Choroid plexus epithelial cell (primary cell): ENCODE measurements at regions not wholly inside any gene's neighbourhood (a gene's known extent, or its start where the extent isn't known, plus 50 kb on each side); places are given as distances from the start of the nearest gene placed in this dataset.

Experiments
- DNase-seq: peaks from one replicate; pipeline ENCODE4 v3.0.0-alpha.2; 2010; ENCODE audit warnings: low read depth
- H3K4me3 ChIP-seq: 2 replicates; pipeline ENCODE4 v1.5.1; 2011; ENCODE audit warnings: low read depth, mild to moderate bottlenecking, control low read depth, low read length, moderate library complexity
- CTCF ChIP-seq: conservative IDR thresholded peaks from 2 replicates; pipeline ENCODE4 v1.5.1; 2011; ENCODE audit warnings: low read depth, mild to moderate bottlenecking, control low read depth, inconsistent platforms, low read length, moderate library complexity

GRCh38 chr12:17104801-17105200 is 498.8 kb upstream of the LMO3 start:
- H3K4me3 ChIP-seq = no peak overlapping the region
- no peak for TF ChIP-seq CTCF
- DNase-seq = no peak

GRCh38 chr12:17097674-17098073 is 491.7 kb upstream of the LMO3 start:
- TF ChIP-seq CTCF = no peak
- peak; percentile 0 for DNase-seq
- no peak overlapping the region for H3K4me3 ChIP-seq

- no peak for TF ChIP-seq CTCF
- no peak overlapping the region for H3K4me3 ChIP-seq
- DNase-seq = no peak
Measured at GRCh38 chr12:17084831-17085230, 478.9 kb upstream of the LMO3 start.

- H3K4me3 ChIP-seq = no peak overlapping the region
- DNase-seq = no peak
- TF ChIP-seq CTCF = no peak
Measured at GRCh38 chr12:17079251-17079909, 473.4 kb upstream of the LMO3 start.

- TF ChIP-seq CTCF = no peak
- H3K4me3 ChIP-seq = no peak overlapping the region
- no peak for DNase-seq
Measured at GRCh38 chr12:17077594-17077993, 471.6 kb upstream of the LMO3 start.

GRCh38 chr12:17076811-17077210 is 470.8 kb upstream of the LMO3 start:
- no peak for DNase-seq
- no peak overlapping the region for H3K4me3 ChIP-seq
- no peak for TF ChIP-seq CTCF

- no peak for DNase-seq
- no peak for TF ChIP-seq CTCF
- H3K4me3 ChIP-seq = no peak overlapping the region
Measured at GRCh38 chr12:17076028-17076744, 470.2 kb upstream of the LMO3 start.
